ENCODE measurements at regions not wholly inside any gene's neighbourhood (a gene's known extent, or its start where the extent isn't known, plus 50 kb on each side); places are given as distances from the start of the nearest gene placed in this dataset.

GRCh38 chr1:232172563-232172962 is 457.4 kb downstream of the SIPA1L2 start:
- H3K27ac ChIP-seq = no peak overlapping the region
- no peaks in the 10 kb centered on the region for H3K9me3 ChIP-seq
- H3K27me3 ChIP-seq = peaks cover 7% of the 10 kb centered on the region
- H3K4me1 ChIP-seq (ENCODE audit: control insufficient read depth in 1 of 2, insufficient read depth in 1 of 2, low read depth in 1 of 2, low read length in 1 of 2) = no peaks in the 10 kb centered on the region
- H3K36me3 ChIP-seq = no peaks in the 10 kb centered on the region
- TF ChIP-seq, protein P1, sequence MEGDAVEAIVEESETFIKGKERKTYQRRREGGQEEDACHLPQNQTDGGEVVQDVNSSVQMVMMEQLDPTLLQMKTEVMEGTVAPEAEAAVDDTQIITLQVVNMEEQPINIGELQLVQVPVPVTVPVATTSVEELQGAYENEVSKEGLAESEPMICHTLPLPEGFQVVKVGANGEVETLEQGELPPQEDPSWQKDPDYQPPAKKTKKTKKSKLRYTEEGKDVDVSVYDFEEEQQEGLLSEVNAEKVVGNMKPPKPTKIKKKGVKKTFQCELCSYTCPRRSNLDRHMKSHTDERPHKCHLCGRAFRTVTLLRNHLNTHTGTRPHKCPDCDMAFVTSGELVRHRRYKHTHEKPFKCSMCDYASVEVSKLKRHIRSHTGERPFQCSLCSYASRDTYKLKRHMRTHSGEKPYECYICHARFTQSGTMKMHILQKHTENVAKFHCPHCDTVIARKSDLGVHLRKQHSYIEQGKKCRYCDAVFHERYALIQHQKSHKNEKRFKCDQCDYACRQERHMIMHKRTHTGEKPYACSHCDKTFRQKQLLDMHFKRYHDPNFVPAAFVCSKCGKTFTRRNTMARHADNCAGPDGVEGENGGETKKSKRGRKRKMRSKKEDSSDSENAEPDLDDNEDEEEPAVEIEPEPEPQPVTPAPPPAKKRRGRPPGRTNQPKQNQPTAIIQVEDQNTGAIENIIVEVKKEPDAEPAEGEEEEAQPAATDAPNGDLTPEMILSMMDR (IDR thresholded peaks at IDR 0.05) = no peak
- H3K4me3 ChIP-seq (ENCODE audit: low read depth in 1 of 2, low read length in 1 of 2) = no peak overlapping the region

DNA sequence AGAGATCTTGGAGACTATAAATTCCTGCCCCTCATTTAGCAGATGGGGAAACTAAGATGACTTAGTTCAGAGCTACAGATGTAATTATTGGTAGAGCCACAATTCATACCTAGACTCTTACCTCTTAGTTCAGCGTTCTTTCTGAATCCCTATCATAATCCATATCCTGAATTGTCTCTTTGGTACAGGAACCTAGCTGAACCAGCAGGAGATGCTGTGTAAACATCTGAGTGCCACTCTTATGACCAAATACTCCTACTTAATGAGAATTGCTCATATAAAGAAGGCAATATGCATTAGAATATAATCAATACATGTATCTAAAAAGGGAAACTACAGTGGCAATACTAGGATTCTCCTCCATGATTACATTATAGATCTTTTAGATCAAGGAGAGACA is 459.0 kb downstream of the SIPA1L2 start:
- H3K4me1 ChIP-seq (ENCODE audit: control insufficient read depth in 1 of 2, insufficient read depth in 1 of 2, low read depth in 1 of 2, low read length in 1 of 2) = no peaks in the 10 kb centered on the region
- H3K27me3 ChIP-seq = peaks cover 7% of the 10 kb centered on the region
- no peaks in the 10 kb centered on the region for H3K9me3 ChIP-seq
- H3K27ac ChIP-seq = no peak overlapping the region
- H3K36me3 ChIP-seq = no peaks in the 10 kb centered on the region
- TF ChIP-seq, protein P1 (IDR thresholded peaks at IDR 0.05) = no peak
- no peak overlapping the region for H3K4me3 ChIP-seq (ENCODE audit: low read depth in 1 of 2, low read length in 1 of 2)

DNA sequence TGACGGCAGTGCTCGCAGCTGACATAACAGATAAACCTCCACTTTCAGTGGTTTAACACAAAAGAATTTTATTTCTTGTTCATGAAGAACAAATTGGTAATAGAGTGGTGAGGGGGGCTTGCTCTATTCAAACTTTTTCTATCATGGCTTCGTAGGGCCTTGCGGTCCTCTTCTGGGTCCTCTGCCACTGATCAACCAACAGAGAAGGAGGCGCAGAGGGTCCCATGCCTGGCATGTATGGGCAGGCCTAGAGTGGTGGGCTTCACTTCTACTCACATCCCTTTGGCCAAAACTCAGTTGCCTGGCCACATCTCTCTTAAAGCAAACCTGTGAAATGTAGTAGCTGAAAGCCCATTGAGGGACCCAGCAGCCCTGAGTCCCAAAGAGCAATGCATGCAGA is 460.5 kb downstream of the SIPA1L2 start:
- H3K4me1 ChIP-seq (ENCODE audit: control insufficient read depth in 1 of 2, insufficient read depth in 1 of 2, low read depth in 1 of 2, low read length in 1 of 2) = no peaks in the 10 kb centered on the region
- TF ChIP-seq, protein P1 (IDR thresholded peaks at IDR 0.05) = no peak
- no peaks in the 10 kb centered on the region for H3K9me3 ChIP-seq
- no peak overlapping the region for H3K27ac ChIP-seq
- no peaks in the 10 kb centered on the region for H3K36me3 ChIP-seq
- H3K27me3 ChIP-seq = peaks cover 6% of the 10 kb centered on the region
- H3K4me3 ChIP-seq (ENCODE audit: low read depth in 1 of 2, low read length in 1 of 2) = no peak overlapping the region

- H3K36me3 ChIP-seq = no peaks in the 10 kb centered on the region
- no peaks in the 10 kb centered on the region for H3K27me3 ChIP-seq
These were observed 461.4 kb downstream of the SIPA1L2 start for GRCh38 chr1:232168508-232168907.

DNA sequence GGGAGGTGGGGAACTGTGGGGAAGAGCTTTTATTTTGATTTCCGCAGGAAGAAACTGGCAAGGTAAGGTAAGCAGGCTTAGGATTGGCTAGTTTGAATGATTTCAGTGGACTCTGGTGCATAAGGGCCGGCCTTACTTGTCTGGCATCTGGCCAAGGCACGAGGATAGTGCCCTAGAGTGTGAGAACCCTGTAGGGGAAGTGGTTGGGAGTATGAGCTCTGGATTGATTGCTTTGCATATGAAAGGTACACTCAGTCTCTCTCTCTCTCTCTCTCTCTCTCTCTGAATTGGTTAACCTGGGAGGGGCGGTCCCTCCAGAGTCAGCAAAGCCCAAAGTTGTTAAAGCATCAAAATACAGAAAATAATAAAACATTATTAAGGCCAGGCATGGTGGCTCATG is 463.0 kb downstream of the SIPA1L2 start:
- no peak overlapping the region for H3K27ac ChIP-seq
- TF ChIP-seq, protein P1 (IDR thresholded peaks at IDR 0.05) = no peak

More at GRCh38 chr1:232168508-232168907, 461.4 kb downstream of the SIPA1L2 start:
- H3K27ac ChIP-seq = no peak overlapping the region
- H3K4me3 ChIP-seq (ENCODE audit: low read depth in 1 of 2, low read length in 1 of 2) = no peak overlapping the region
- no peaks in the 10 kb centered on the region for H3K9me3 ChIP-seq
- TF ChIP-seq, protein P1 (IDR thresholded peaks at IDR 0.05) = no peak
- H3K4me1 ChIP-seq (ENCODE audit: control insufficient read depth in 1 of 2, insufficient read depth in 1 of 2, low read depth in 1 of 2, low read length in 1 of 2) = no peaks in the 10 kb centered on the region

More for the DNA sequence above, 463.0 kb downstream of the SIPA1L2 start:
- Histone ChIP-seq H3K4me1 (ENCODE audit: control insufficient read depth in 1 of 2, insufficient read depth in 1 of 2, low read depth in 1 of 2, low read length in 1 of 2) (no peaks in the 10 kb centered on the region), H3K27me3 (no peaks in the 10 kb centered on the region), H3K4me3 (ENCODE audit: low read depth in 1 of 2, low read length in 1 of 2) (no peak overlapping the region), H3K9me3 (no peaks in the 10 kb centered on the region), H3K36me3 (no peaks in the 10 kb centered on the region)
